ENCODE measurements at regions not wholly inside any gene's neighbourhood (a gene's known extent, or its start where the extent isn't known, plus 50 kb on each side); places are given as distances from the start of the nearest gene placed in this dataset.

- TF ChIP-seq GATA3 (IDR thresholded peaks at IDR 0.05; ENCODE audit: low read depth, low read length) (no peak), GATA2 (IDR thresholded peaks at IDR 0.05; ENCODE audit: low read depth, low read length) (no peak)
Observed at GRCh38 chr3:139230391-139230790, 113.4 kb upstream of the MRPS22 start.

- TF ChIP-seq GATA3 (IDR thresholded peaks at IDR 0.05; ENCODE audit: low read depth, low read length) (no peak), GATA2 (IDR thresholded peaks at IDR 0.05; ENCODE audit: low read depth, low read length) (no peak)
Observed at GRCh38 chr3:139231555-139232281, 112.1 kb upstream of the MRPS22 start.

- TF ChIP-seq GATA3 (IDR thresholded peaks at IDR 0.05; ENCODE audit: low read depth, low read length) (no peak), GATA2 (IDR thresholded peaks at IDR 0.05; ENCODE audit: low read depth, low read length) (no peak)
Observed at GRCh38 chr3:139234491-139234890, 109.3 kb upstream of the MRPS22 start.

GRCh38 chr3:139235192-139235591 lies 108.6 kb upstream of the MRPS22 start:
- TF ChIP-seq GATA3 (IDR thresholded peaks at IDR 0.05; ENCODE audit: low read depth, low read length) (no peak), GATA2 (IDR thresholded peaks at IDR 0.05; ENCODE audit: low read depth, low read length) (no peak)

- TF ChIP-seq GATA2 (IDR thresholded peaks at IDR 0.05; ENCODE audit: low read depth, low read length) (no peak), GATA3 (IDR thresholded peaks at IDR 0.05; ENCODE audit: low read depth, low read length) (no peak)
Observed at GRCh38 chr3:139236336-139236735, 107.5 kb upstream of the MRPS22 start.

GRCh38 chr3:139238281-139239030 lies 105.4 kb upstream of the MRPS22 start:
- TF ChIP-seq GATA2 (IDR thresholded peaks at IDR 0.05; ENCODE audit: low read depth, low read length) (no peak), GATA3 (IDR thresholded peaks at IDR 0.05; ENCODE audit: low read depth, low read length) (no peak)

- TF ChIP-seq GATA2 (IDR thresholded peaks at IDR 0.05; ENCODE audit: low read depth, low read length) (no peak), GATA3 (IDR thresholded peaks at IDR 0.05; ENCODE audit: low read depth, low read length) (no peak)
Observed at GRCh38 chr3:139239550-139239949, 104.3 kb upstream of the MRPS22 start.

GRCh38 chr3:139241783-139242182 lies 102.0 kb upstream of the MRPS22 start:
- TF ChIP-seq GATA3 (IDR thresholded peaks at IDR 0.05; ENCODE audit: low read depth, low read length) (no peak), GATA2 (IDR thresholded peaks at IDR 0.05; ENCODE audit: low read depth, low read length) (no peak)

- TF ChIP-seq GATA3 (IDR thresholded peaks at IDR 0.05; ENCODE audit: low read depth, low read length) (no peak), GATA2 (IDR thresholded peaks at IDR 0.05; ENCODE audit: low read depth, low read length) (no peak)
Observed at GRCh38 chr3:139243710-139244109, 100.1 kb upstream of the MRPS22 start.

GRCh38 chr3:139248593-139249255 lies 95.1 kb upstream of the MRPS22 start:
- TF ChIP-seq GATA3 (IDR thresholded peaks at IDR 0.05; ENCODE audit: low read depth, low read length) (no peak), GATA2 (IDR thresholded peaks at IDR 0.05; ENCODE audit: low read depth, low read length) (no peak)

GRCh38 chr3:139251529-139251928 lies 92.3 kb upstream of the MRPS22 start:
- TF ChIP-seq GATA3 (IDR thresholded peaks at IDR 0.05; ENCODE audit: low read depth, low read length) = no peak
- no peak for TF ChIP-seq GATA2 (IDR thresholded peaks at IDR 0.05; ENCODE audit: low read depth, low read length)

- TF ChIP-seq GATA3 (IDR thresholded peaks at IDR 0.05; ENCODE audit: low read depth, low read length) (no peak), GATA2 (IDR thresholded peaks at IDR 0.05; ENCODE audit: low read depth, low read length) (no peak)
Observed at GRCh38 chr3:139252719-139253118, 91.1 kb upstream of the MRPS22 start.

GRCh38 chr3:139258276-139258675 lies 85.5 kb upstream of the MRPS22 start:
- TF ChIP-seq GATA2 (IDR thresholded peaks at IDR 0.05; ENCODE audit: low read depth, low read length) (no peak), GATA3 (IDR thresholded peaks at IDR 0.05; ENCODE audit: low read depth, low read length) (no peak)

- TF ChIP-seq GATA3 (IDR thresholded peaks at IDR 0.05; ENCODE audit: low read depth, low read length) (no peak), GATA2 (IDR thresholded peaks at IDR 0.05; ENCODE audit: low read depth, low read length) (no peak)
Observed at GRCh38 chr3:139259398-139259797, 84.4 kb upstream of the MRPS22 start.

Data from SH-SY5Y (cell line).